HepG2 (cell line): ENCODE measurements at regions not wholly inside any gene's neighbourhood (a gene's known extent, or its start where the extent isn't known, plus 50 kb on each side); places are given as distances from the start of the nearest gene placed in this dataset.

Experiments used
- ATAC-seq: fragments of 200-7000 bp; cut with Tn5 transposase; 3 replicates; pipeline ENCODE4 v1.9.1; 2020; ENCODE audit warnings: mild to moderate bottlenecking, moderate library complexity
- BruUV-seq: library from RNA; stranded (reverse); fragments of 400-500 nt; replicated peaks from 2 replicates; lab custom pipeline; 2021; lab: Mats Ljungman, UMichigan
- CTCF ChIA-PET: fragments of 300-600 bp; formaldehyde crosslinking; extraction: SDS; loops from one replicate; lab custom pipeline; 2021; ENCODE audit warnings: low total read pairs, inconsistent platforms, low intra/inter-chr PET ratio; lab: Yijun Ruan, JAX
- POLR2A ChIA-PET: fragments of 350-600 bp; sonication (Branson Sonifier 250); formaldehyde crosslinking; loops from one replicate; lab custom pipeline; 2020; ENCODE audit warnings: antibody characterized with exemption, inconsistent platforms; lab: Yijun Ruan, JAX
- DNase-seq: peaks from one replicate; pipeline ENCODE4 v3.0.0-alpha.2; 2015; ENCODE audit warnings: low spot score
- FAIRE-seq: peaks from 3 replicates; lab custom pipeline; 2011; peaks lifted over from hg19 to GRCh38; lab: Jason Lieb, UNC
- H2AFZ ChIP-seq: one replicate; pipeline ENCODE4 v1.6.1; 2011; ENCODE audit warnings: low read length, inconsistent platforms
- H3K27ac ChIP-seq: fragments of 300-600 bp; 3 replicates; pipeline ENCODE4 v1.8.0; 2011; ENCODE audit warnings: mixed run types, mild to moderate bottlenecking, mixed read lengths, low read length, inconsistent platforms; ENCODE audit not compliant: insufficient read depth; ENCODE audit errors: extremely low read length
- H3K27me3 ChIP-seq, 2 experiments: fragments of 200-600 bp in 1 of 2; 2 replicates in 1 of 2; 3 replicates in 1 of 2; pipeline versions ENCODE4 v1.6.0 to v1.8.0; 2011; ENCODE audit warnings: low read length in 2 of 2, mild to moderate bottlenecking in 2 of 2, moderate library complexity in 2 of 2, inconsistent platforms in 1 of 2; ENCODE audit not compliant: insufficient read depth in 2 of 2, control insufficient read depth in 1 of 2
- H3K36me3 ChIP-seq, 2 experiments: fragments of 200-600 bp in 1 of 2; replicated peaks in 1 of 2; 2 replicates in 1 of 2; 3 replicates in 1 of 2; pipeline versions ENCODE4 v1.5.1 to v1.8.0; 2011; ENCODE audit warnings: low read length in 2 of 2, inconsistent platforms in 1 of 2; ENCODE audit not compliant: insufficient read depth in 2 of 2, control insufficient read depth in 1 of 2
- H3K4me1 ChIP-seq: 2 replicates; pipeline ENCODE4 v1.5.1; 2012; ENCODE audit warnings: low read length, inconsistent platforms; ENCODE audit not compliant: insufficient read depth
- H3K4me2 ChIP-seq: 2 replicates; pipeline ENCODE4 v1.6.0; 2011; ENCODE audit warnings: low read depth, low read length, inconsistent platforms
- H3K4me3 ChIP-seq, 3 experiments: fragments of 200-600 bp in 1 of 3; sonication (generic), shearing (Covaris generic) in 1 of 3; replicated peaks in 1 of 3; 2 replicates each; pipeline ENCODE4 v1.5.1; 2011 to 2016; ENCODE audit warnings: low read length in 3 of 3, inconsistent platforms in 2 of 3, low read depth in 2 of 3, mild to moderate bottlenecking in 2 of 3, control low read depth in 1 of 3, mixed read lengths in 1 of 3; ENCODE audit not compliant: insufficient read depth in 1 of 3
- H3K79me2 ChIP-seq: one replicate; pipeline ENCODE4 v1.6.1; 2011; ENCODE audit warnings: low read length, inconsistent platforms; ENCODE audit not compliant: insufficient read depth
- H3K9ac ChIP-seq: 2 replicates; pipeline ENCODE4 v1.6.0; 2011; ENCODE audit warnings: mild to moderate bottlenecking, low read depth, low read length, inconsistent platforms; ENCODE audit not compliant: insufficient read depth
- H3K9me3 ChIP-seq: 2 replicates; pipeline ENCODE4 v1.5.1; 2012; ENCODE audit warnings: mild to moderate bottlenecking, low read length
- H4K20me1 ChIP-seq: 2 replicates; pipeline ENCODE4 v1.6.0; 2011; ENCODE audit warnings: inconsistent platforms, mild to moderate bottlenecking, low read length, moderate library complexity; ENCODE audit not compliant: insufficient read depth
- AGO2 ChIP-seq: fragments of 200-400 bp; formaldehyde crosslinking; optimal IDR thresholded peaks from 2 replicates; pipeline ENCODE3; 2017; ENCODE audit warnings: mild to moderate bottlenecking, low read depth, low read length, moderate library complexity
- ELF3 ChIP-seq: IDR thresholded peaks from 2 replicates; pipeline ENCODE4 v1.6.1; 2016; ENCODE audit warnings: missing genetic modification reagents, missing compliant biosample characterization
- GRHL1 ChIP-seq: sonication (generic); formaldehyde crosslinking; conservative IDR thresholded peaks from 2 replicates; pipeline ENCODE4 v1.8.0; 2022; ENCODE audit warnings: missing genetic modification reagents
- HES4 ChIP-seq: sonication (generic); formaldehyde crosslinking; IDR thresholded peaks from 2 replicates; pipeline ENCODE4 v1.9.0; 2021; ENCODE audit warnings: mild to moderate bottlenecking, missing genetic modification reagents, borderline replicate concordance
- LBX2 ChIP-seq: sonication (generic); formaldehyde crosslinking; IDR thresholded peaks from 2 replicates; pipeline ENCODE4 v1.5.0; 2020; ENCODE audit warnings: missing genetic modification reagents, mild to moderate bottlenecking, borderline replicate concordance
- NKX3-1 ChIP-seq: sonication (generic); formaldehyde crosslinking; IDR thresholded peaks from 2 replicates; pipeline ENCODE4 v1.5.0; 2020; ENCODE audit warnings: missing genetic modification reagents
- NR2F6 ChIP-seq, 2 experiments: IDR thresholded peaks; 2 replicates each; pipeline ENCODE4 v1.6.1; 2016; ENCODE audit warnings: antibody characterized with exemption in 1 of 2, mild to moderate bottlenecking in 1 of 2
- POLR2G ChIP-seq: fragments of 200-400 bp; formaldehyde crosslinking; IDR thresholded peaks from 2 replicates; pipeline ENCODE4 v1.6.1; 2018; ENCODE audit warnings: mild to moderate bottlenecking, low read depth, low read length, moderate library complexity
- REST ChIP-seq, 2 experiments: IDR thresholded peaks; 2 replicates each; pipeline ENCODE4 v1.6.1; 2011 to 2012; ENCODE audit warnings: low read length in 2 of 2, borderline replicate concordance in 1 of 2, low read depth in 1 of 2, mild to moderate bottlenecking in 1 of 2, moderate library complexity in 1 of 2
- SIN3B ChIP-seq: fragments of 150-350 bp; IDR thresholded peaks from 2 replicates; pipeline ENCODE4 v1.6.1; 2014; ENCODE audit warnings: low read length
- TBL1XR1 ChIP-seq: fragments of 150-350 bp; IDR thresholded peaks from 2 replicates; pipeline ENCODE4 v1.6.1; 2014; ENCODE audit warnings: borderline replicate concordance, low read length; ENCODE audit not compliant: partially characterized antibody
- TCF7L2 ChIP-seq: IDR thresholded peaks from 2 replicates; pipeline ENCODE4 v1.6.1; 2011; ENCODE audit warnings: mild to moderate bottlenecking, low read depth, low read length, moderate library complexity
- TSC22D2 ChIP-seq: sonication (generic); formaldehyde crosslinking; IDR thresholded peaks from 2 replicates; pipeline ENCODE4 v1.5.1; 2020; ENCODE audit warnings: missing genetic modification reagents, mild to moderate bottlenecking, borderline replicate concordance
- ZNF276 ChIP-seq: sonication (generic); formaldehyde crosslinking; IDR thresholded peaks from 2 replicates; pipeline ENCODE4 v1.4.0; 2020; ENCODE audit warnings: mild to moderate bottlenecking, low read depth, missing genetic modification reagents
- ZNF460 ChIP-seq: sonication (generic); formaldehyde crosslinking; IDR thresholded peaks from 2 replicates; pipeline ENCODE4 v1.5.1; 2020; ENCODE audit warnings: missing genetic modification reagents, mild to moderate bottlenecking, borderline replicate concordance
- ZNF564 ChIP-seq: sonication (generic); formaldehyde crosslinking; IDR thresholded peaks from 2 replicates; pipeline ENCODE4 v1.8.1; 2023; ENCODE audit warnings: mild to moderate bottlenecking, missing genetic modification reagents
- WGBS: methylation state at CpG from one replicate; pipeline ENCODE4 v1.1.6; 2017; ENCODE audit warnings: low lambda C conversion rate; 5-methylcytosine and 5-hydroxymethylcytosine counted together
- in situ Hi-C: cut with HindIII; loops from 2 replicates; pipeline ENCODE4 v1.10.0; 2017; ENCODE audit warnings: low pct_unique_long_range_greater_than_20kb; ENCODE audit not compliant: extremely low pct_ligation_motif_present
- intact Hi-C: fragments of 100-400 bp; cut with micrococcal nuclease; formaldehyde crosslinking; loops from one replicate; pipeline ENCODE4 v1.10.0; 2022; ENCODE audit not compliant: unreplicated experiment
- TF ChIP-seq, protein P1 (sequence below): IDR thresholded peaks from 2 replicates; pipeline ENCODE4 v1.6.1; 2012; ENCODE audit warnings: inconsistent platforms

DNA sequence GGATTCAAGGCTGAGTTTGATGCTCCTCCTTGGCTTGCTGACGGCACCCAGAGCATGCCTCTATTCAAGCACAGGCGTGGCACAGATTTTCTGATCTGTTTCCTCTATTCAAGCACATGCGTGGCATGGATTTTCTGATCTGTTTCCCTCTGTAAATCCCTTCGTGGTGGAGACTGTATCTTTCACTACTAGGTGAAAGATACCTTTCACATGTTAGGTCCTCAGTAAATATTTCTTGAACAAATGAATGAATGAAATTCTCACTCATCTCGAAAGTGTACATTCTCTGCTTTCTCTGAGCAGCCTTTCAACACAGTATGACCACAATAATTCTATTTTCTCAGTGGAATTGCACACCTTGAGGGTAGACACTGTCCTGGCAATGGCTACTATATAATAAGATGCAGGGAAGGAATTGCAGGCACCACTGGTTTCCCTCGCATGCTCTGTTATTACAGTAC is 72.6 kb upstream of the F13A1 start:
- 3% methylated on average over 6 of the region's 6 CpGs for WGBS
- intact Hi-C loops: no loop called here
- no TSS peak for BruUV-seq
- in situ Hi-C loops: no loop called here
- H3K27ac ChIP-seq: no peak overlapping the region
- DNase-seq (no peak), ATAC-seq (no peak), FAIRE-seq (no peak)
- POLR2A ChIA-PET: no interaction called here
- no peak overlapping the region for H3K4me3 ChIP-seq
- H3K27me3 ChIP-seq: no peaks in the 10 kb centered on the region
- CTCF ChIA-PET: no interaction called here
- no peak overlapping the region for H3K4me2 ChIP-seq
- no peaks in the 10 kb centered on the region for H3K79me2 ChIP-seq
- H4K20me1 ChIP-seq: no peaks in the 10 kb centered on the region
- H2AFZ ChIP-seq: no peak overlapping the region
- H3K9me3 ChIP-seq: no peaks in the 10 kb centered on the region
- H3K9ac ChIP-seq: no peak overlapping the region
- H3K36me3 ChIP-seq: no peaks in the 10 kb centered on the region
- H3K4me1 ChIP-seq: no peaks in the 10 kb centered on the region
- TF ChIP-seq NKX3-1 (no peak), ELF3 (CRISPR knock-in tag) (no peak), TBL1XR1 (no peak), GRHL1 (CRISPR knock-in tag) (no peak), TCF7L2 (no peak), REST (IDR thresholded peaks at IDR 0.05; ENCODE audit: borderline replicate concordance in 1 of 2, low read depth in 1 of 2, low read length in 2 of 2) (no peak), LBX2 (CRISPR knock-in tag) (no peak), SIN3B (no peak), HES4 (no peak), POLR2G (no peak), ZNF276 (no peak), ZNF564 (no peak), NR2F6 (IDR thresholded peaks at IDR 0.05) (no peak), NR2F6 (CRISPR knock-in tag; IDR thresholded peaks at IDR 0.05) (no peak), TSC22D2 (CRISPR knock-in tag) (no peak), ZNF460 (no peak), AGO2 (no peak)
- TF ChIP-seq, protein P1, sequence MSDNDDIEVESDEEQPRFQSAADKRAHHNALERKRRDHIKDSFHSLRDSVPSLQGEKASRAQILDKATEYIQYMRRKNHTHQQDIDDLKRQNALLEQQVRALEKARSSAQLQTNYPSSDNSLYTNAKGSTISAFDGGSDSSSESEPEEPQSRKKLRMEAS: no peak
